Body of pancreas (tissue), 4 donors: ENCODE measurements at regions not wholly inside any gene's neighbourhood (a gene's known extent, or its start where the extent isn't known, plus 50 kb on each side); places are given as distances from the start of the nearest gene placed in this dataset.

Source experiments
- CTCF ChIP-seq, 7 experiments: fragments of 450-650 bp in 4 of 7; fragments of 200-600 bp in 3 of 7; sonication (generic) in 3 of 7; IDR thresholded peaks; one replicate each; pipeline ENCODE4 v1.5.1; 2016 to 2019; ENCODE audit warnings: antibody characterized with exemption in 7 of 7
- POLR2A ChIP-seq, 3 donors: fragments of 450-650 bp; IDR thresholded peaks; one replicate each; pipeline ENCODE4 v1.6.1; 2016; ENCODE audit warnings: antibody characterized with exemption in 3 of 3, mild to moderate bottlenecking in 2 of 3

DNA sequence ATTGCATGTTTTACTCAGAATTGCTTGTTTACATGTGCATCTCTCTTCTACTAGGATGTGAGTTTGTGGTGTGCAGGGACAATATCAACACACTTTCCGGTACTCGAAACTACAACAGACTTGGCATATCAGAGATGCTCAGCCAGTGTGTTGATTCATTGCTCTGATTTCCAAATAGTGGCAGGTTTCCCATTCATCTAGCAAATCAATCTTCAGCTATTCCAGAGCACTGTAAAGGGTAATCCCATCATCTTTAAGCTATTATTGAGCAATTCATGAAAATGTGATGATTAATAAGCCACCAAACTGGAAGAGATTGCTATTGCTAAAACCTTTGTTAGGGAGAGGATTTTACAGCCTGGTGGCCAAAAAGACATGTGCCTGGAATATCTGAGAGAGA, 574.2 kb upstream of the CPEB2 start:
- no peak for TF ChIP-seq CTCF (IDR thresholded peaks at IDR 0.05)
- no peak for TF ChIP-seq POLR2A (IDR thresholded peaks at IDR 0.05)
